H1 (cell line): ENCODE measurements at regions not wholly inside any gene's neighbourhood (a gene's known extent, or its start where the extent isn't known, plus 50 kb on each side); places are given as distances from the start of the nearest gene placed in this dataset.

Source experiments
- CHD1 ChIP-seq: IDR thresholded peaks from 2 replicates; pipeline ENCODE4 v1.6.1; 2012; ENCODE audit warnings: low read depth, low read length, improper control_type of control experiment
- RAD21 ChIP-seq, 2 experiments: IDR thresholded peaks in 1 of 2; conservative IDR thresholded peaks in 1 of 2; 2 replicates each; pipeline ENCODE4 v1.6.1; 2011; ENCODE audit warnings: low read depth in 2 of 2, low read length in 2 of 2, improper control_type of control experiment in 1 of 2, inconsistent platforms in 1 of 2, mild to moderate bottlenecking in 1 of 2, moderate library complexity in 1 of 2
- RFX5 ChIP-seq: IDR thresholded peaks from 2 replicates; pipeline ENCODE4 v1.6.1; 2011; ENCODE audit warnings: low read depth, low read length, improper control_type of control experiment, borderline replicate concordance
- SUZ12 ChIP-seq: fragments of 200-600 bp; sonication (generic); IDR thresholded peaks from 2 replicates; pipeline ENCODE4 v1.6.1; 2012; ENCODE audit warnings: mild to moderate bottlenecking, inconsistent platforms, low read length, moderate library complexity, mixed read lengths
- TF ChIP-seq, protein P1 (sequence below): IDR thresholded peaks from 2 replicates; pipeline ENCODE4 v1.6.1; 2012; ENCODE audit warnings: inconsistent platforms

DNA sequence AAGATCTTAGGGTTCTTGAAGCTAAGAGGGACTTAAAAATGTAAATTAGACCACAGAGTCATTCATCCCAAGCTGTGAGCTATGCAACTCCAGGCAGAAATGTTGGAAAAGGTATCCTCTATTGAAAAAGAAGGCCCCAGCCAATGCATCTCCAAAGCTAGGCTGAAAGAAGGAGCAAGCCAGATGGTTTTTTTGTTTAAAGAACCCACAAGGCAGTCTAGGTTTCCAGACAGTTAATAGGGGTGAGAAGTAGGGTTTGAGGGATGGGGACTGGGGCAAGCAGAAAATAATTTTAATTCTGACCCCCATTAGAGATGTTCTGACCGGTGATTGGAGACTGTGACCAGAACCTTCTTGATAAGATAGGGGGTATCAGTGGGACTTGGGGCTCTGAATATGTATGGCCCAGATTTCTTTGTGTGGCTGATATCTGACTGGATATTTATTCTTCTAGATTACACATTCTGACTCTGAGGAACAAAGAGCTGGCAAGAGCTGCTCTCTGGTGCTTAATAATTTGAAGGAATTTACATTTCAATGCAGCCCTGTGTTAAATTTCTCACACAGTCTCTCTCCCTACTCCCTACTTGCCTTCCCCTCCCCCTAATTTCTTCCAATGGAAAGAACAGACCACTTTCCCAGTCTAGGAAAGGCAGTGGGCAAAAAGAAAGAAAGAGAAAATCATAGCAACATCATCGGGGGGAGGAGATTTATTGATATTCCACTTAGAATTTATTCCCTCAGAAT is 104.9 kb downstream of the NUF2 start (continued):
- TF ChIP-seq RAD21 (IDR thresholded peaks at IDR 0.05 in 1 of 2, conservative IDR thresholded peaks at IDR 0.05 in 1 of 2; ENCODE audit: low read depth in 2 of 2, low read length in 2 of 2) (no peak), CHD1 (no peak), SUZ12 (no peak), RFX5 (no peak)
- TF ChIP-seq, protein P1, sequence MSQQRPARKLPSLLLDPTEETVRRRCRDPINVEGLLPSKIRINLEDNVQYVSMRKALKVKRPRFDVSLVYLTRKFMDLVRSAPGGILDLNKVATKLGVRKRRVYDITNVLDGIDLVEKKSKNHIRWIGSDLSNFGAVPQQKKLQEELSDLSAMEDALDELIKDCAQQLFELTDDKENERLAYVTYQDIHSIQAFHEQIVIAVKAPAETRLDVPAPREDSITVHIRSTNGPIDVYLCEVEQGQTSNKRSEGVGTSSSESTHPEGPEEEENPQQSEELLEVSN, result no peak
